GM19240 (cell line): ENCODE measurements at regions not wholly inside any gene's neighbourhood (a gene's known extent, or its start where the extent isn't known, plus 50 kb on each side); places are given as distances from the start of the nearest gene placed in this dataset.

Source experiments
- DNase-seq: peaks from one replicate; pipeline ENCODE4 v3.0.0; 2011; ENCODE audit warnings: low spot score; ENCODE audit not compliant: insufficient read length

DNA sequence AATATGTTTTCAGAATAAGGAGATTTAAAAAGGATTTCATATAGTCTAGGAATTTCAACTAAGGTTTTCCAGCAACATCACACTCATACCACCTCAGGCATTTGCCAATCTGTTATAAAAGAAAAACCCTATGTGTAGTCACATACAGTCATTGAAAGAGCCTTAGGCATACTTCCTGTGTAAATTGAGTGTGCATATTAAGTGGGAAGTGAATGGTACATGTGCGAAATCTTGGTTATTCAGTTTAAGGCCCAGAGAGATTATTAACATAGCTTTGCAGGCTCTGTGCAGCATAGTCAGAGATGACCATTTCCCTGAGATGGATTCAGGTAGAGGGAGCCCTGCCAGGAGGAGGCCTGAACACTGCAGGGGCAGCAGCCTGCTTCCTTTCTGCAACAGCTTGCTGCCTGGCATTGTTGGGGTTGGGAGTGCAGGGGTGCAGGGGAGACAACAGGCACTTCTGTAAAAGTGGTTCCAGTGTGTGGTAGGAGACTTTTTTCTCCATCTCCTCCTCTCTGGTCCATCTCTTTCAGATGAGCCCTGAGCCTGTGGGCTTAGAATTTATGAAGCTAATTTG, 100.1 kb upstream of the OSR1 start:
- DNase-seq: no peak

GRCh38 chr2:19457809-19458208, 99.4 kb upstream of the OSR1 start:
- no peak for DNase-seq

- DNase-seq: no peak
These were observed 98.4 kb upstream of the OSR1 start for GRCh38 chr2:19456705-19457309.

- no peak for DNase-seq
These were observed 95.7 kb upstream of the OSR1 start for GRCh38 chr2:19454125-19454524.

DNA sequence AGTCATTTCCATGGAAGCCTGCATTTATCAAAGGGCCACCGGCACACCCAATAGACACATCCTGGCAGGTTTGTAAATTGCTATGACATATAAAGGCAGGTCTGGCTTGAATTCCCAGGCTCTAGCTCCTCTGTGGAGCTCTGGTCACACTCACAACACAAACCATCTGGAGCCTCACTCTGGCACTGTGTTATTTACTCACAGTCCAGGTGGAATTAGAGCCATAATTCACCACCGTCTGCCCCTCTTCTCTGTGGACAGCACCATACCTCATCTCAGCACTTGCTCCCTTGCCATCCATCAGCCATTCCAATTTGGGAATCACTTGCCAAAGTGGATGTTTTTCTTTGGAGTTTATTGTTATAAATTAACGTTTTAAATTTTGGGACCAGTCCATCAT, 84.3 kb upstream of the OSR1 start:
- DNase-seq: no peak

DNA sequence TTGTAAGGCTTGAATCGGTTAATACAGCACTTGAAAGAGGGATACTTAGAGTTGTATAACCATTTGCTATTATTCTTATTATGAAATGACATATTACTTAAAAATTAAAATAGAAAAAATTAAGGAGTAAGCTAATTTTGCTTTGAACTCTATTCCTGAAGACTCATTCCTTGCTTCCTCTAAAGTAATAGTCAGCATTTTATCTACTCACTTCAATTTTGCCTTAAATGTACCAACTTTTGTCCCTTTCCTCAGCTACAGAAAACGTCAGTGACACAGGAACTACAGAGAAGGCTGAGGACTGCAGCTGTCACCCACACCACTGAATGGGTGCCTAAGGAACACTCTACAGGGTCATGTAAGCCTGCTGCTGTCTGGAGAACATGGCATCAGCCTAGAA, 80.7 kb upstream of the OSR1 start:
- DNase-seq: no peak

DNA sequence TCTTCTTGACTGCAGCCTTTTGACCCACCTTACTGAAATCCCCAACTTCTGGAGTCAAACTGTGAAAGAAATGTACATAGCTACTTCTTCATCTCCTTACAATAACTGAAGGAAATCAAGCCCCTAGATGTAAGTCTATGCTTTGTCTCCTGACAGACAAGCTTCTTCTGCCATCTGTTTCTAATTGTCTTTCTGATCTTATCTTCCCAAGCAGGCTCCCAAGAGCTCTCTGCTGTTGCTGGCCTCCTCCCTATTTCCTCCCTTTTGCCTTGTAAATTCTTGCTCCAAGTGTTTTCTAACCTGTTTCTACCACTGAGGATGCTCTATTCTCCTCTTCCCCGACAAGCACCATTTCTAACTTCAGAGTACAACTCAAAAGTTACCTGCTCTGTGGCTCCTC, 77.4 kb upstream of the OSR1 start:
- no peak for DNase-seq

DNA sequence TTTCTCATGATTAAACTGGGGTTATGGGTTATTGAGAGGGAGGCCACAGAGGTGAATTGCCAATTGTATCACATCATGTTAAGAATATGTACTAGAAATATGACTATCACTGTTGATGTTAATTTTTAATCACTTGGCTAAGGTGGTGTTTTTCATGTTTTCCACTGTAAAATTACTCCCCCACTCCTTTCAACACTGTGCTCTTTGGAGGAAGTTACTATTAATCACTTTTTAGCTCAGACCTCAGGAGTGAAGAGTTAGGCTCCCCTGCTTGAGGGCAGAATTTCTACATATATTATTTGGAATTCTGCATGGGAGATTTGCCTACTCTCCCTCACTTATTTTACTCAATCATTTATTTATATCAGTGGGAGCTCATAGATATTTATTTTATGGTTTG, 76.0 kb upstream of the OSR1 start:
- no peak for DNase-seq

GRCh38 chr2:19426941-19427340, 68.5 kb upstream of the OSR1 start:
- no peak for DNase-seq

- no peak for DNase-seq
These were observed 67.7 kb upstream of the OSR1 start for GRCh38 chr2:19426144-19426543.

GRCh38 chr2:19425419-19425818, 67.0 kb upstream of the OSR1 start:
- DNase-seq: no peak

DNA sequence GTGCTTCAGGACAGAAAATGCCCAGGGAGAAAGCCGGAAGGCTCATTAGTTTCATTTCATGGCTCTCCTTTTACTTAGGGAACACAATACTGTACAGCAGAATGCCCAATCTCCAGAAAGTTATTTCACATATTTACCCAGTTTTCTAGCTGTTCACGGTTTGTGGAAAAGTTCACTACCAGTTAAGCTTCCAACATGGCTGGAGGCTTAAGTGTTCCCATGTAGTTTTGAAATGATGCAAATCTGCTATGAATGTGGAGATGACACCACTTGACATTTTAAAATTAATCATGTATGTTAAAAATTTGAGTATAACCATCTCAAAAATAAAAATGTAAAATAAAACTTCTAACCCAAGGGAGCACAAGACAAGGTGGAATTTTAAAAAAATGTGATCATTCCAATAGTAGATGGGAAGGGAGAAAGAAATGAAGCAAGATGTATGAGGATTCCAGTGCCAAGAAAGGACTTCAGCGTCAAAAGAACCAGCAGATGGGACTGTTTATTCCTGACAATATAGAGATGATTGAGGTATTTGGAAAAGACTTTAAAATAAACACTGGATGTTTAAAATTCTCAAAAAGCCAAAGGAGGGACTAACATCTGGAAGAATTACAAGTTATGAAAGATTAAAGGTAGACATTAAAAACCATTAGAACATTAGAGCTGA, 60.9 kb upstream of the OSR1 start:
- no peak for DNase-seq

DNA sequence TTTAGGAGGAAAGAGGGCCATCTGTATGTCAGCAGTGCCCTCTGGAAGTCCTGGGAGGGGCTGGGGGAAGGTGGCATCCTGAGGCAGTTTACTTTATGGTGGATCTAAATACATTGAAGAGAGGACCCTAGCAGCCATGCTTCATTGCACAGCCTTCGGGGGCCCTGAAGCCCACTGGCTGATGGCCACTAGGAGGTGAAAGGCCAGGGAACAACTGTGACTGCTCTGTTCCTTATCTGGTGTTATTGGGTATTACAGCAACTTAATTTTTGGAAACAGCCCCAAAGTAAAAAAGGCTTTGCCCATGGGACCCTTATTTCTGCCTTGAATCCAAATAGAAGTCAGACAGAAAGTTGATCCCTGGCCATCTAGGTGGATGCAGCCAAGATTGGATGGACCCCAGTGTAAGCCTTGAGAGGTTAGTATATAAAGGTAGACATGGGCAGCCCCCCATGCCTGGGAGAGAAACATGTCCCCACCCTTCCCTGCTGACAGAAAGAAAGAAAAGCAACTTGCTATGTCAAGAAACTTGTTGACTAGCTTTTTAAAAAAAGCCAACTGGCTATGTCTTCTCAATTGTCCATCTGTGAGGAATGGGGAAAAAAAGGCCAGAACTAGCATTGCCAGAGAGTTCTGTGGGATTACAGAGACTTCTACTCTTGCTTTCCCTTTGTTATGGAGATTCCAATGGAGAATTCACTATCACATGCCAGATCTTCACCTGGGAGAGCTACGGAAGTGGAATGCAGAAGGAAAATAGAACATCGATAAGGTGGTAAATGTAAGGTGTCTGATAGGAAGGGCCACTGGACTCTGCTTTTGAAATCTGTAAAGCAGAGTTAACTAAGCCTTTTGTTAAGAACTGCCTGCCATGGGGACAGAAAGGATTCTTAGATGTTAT, 58.6 kb upstream of the OSR1 start:
- no peak for DNase-seq

GRCh38 chr2:19416083-19416482, 57.7 kb upstream of the OSR1 start:
- DNase-seq: no peak

GRCh38 chr2:19409046-19409445, 50.6 kb upstream of the OSR1 start:
- no peak for DNase-seq

- no peak for DNase-seq
These were observed 50.2 kb upstream of the OSR1 start for GRCh38 chr2:19408592-19408991.
